ENCODE measurements at regions not wholly inside any gene's neighbourhood (a gene's known extent, or its start where the extent isn't known, plus 50 kb on each side); places are given as distances from the start of the nearest gene placed in this dataset.
"Not testable (repeated sequence)": the region's sequence is repeated elsewhere in the genome, so short reads cannot be mapped to it uniquely, and the experiment has no call there.

DNA sequence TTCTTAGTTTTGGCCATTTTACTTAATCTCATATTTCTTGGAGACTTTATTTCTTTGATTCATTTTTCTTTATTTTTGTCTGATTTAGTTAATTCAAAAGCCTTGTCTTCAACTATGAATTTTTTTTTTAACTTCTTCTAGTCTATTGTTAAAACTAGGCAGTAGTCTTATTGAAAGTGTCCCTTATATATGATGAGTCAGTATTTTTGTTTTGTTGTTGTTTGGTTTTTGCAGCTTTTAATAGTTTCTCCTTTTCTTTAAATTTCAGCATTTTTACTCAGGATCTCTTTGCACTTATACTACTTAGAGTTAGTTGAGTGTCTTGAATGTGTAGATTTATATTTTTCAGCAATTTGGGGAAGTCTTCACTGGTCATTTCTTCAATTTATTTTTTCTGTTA lies 758.5 kb upstream of the CDH8 start:
- Mint-ChIP-seq H3K36me3 (ENCODE audit: low read depth) (no peaks in the 10 kb centered on the region), H3K4me3 (no peak overlapping the region), H3K27ac (no peak overlapping the region), H3K27me3 (no peaks in the 10 kb centered on the region), H3K4me1 (ENCODE audit: low read depth) (no peaks in the 10 kb centered on the region), H3K9me3 (peaks cover 23% of the 10 kb centered on the region)
- ATAC-seq (ENCODE audit: poor library complexity) = no peak
- Histone ChIP-seq H3K4me3 (ENCODE audit: low read length) (no peak overlapping the region), H3K27me3 (ENCODE audit: control insufficient read depth in 1 of 2, insufficient read depth in 2 of 2, low read length in 2 of 2) (no peaks in the 10 kb centered on the region), H3K36me3 (ENCODE audit: insufficient read depth, low read length) (no peaks in the 10 kb centered on the region), H3K9me3 (ENCODE audit: control insufficient read depth in 1 of 2, insufficient read depth in 1 of 2, low read length in 2 of 2) (peaks cover 4 to 21% of the 10 kb centered on the region in 2 experiments), H3K4me1 (ENCODE audit: insufficient read depth, low read length) (no peaks in the 10 kb centered on the region), H3K27ac (ENCODE audit: low read depth in 1 of 2, low read length in 2 of 2) (no peak overlapping the region)
- intact Hi-C loops (cut with DNase I, micrococcal nuclease) = no loop called here
- POLR2A ChIA-PET = no interaction called here
- TF ChIP-seq CTCF (IDR thresholded peaks at IDR 0.05) = no peak
- no peak for DNase-seq
- CTCF ChIA-PET = interaction anchor here (0.6 kb wide), 1 partner anchor 515 kb away, joined by 4 read pairs; no protein-coding TSS in a partner anchor

DNA sequence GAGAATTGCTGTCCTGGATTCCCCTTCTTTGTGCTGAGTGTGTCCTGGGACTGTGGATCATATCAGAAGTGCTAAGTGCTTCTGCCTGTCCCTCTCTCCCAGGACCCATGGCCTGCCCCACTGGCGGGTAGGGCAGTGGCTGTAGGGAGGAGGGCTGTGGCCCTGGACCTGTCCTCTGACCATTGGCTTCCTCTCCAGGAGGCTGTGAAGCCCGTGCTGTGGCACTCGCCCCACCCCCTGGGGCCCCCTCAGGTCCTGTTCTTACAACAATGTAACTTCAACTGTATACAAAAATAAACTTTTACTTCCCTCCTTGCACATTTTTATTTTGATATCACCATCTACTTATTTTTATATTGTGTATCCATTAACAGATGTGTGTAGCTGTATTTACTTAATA lies 743.8 kb upstream of the CDH8 start:
- H3K4me3 ChIP-seq (ENCODE audit: low read length); H3K27me3 Mint-ChIP-seq; H3K4me1 ChIP-seq (ENCODE audit: insufficient read depth, low read length); POLR2A ChIA-PET; CTCF ChIA-PET; H3K27ac Mint-ChIP-seq; DNase-seq; H3K36me3 Mint-ChIP-seq (ENCODE audit: low read depth); H3K4me1 Mint-ChIP-seq (ENCODE audit: low read depth); H3K27ac ChIP-seq (ENCODE audit: low read depth in 1 of 2, low read length in 2 of 2); H3K4me3 Mint-ChIP-seq; H3K27me3 ChIP-seq (ENCODE audit: control insufficient read depth in 1 of 2, insufficient read depth in 2 of 2, low read length in 2 of 2); ATAC-seq (ENCODE audit: poor library complexity); intact Hi-C loops (cut with DNase I, micrococcal nuclease); H3K36me3 ChIP-seq (ENCODE audit: insufficient read depth, low read length): not testable (repeated sequence)
- H3K9me3 ChIP-seq (ENCODE audit: control insufficient read depth in 1 of 2, insufficient read depth in 1 of 2, low read length in 2 of 2) = peaks cover 6 to 11% of the 10 kb centered on the region in 2 experiments
- H3K9me3 Mint-ChIP-seq = peaks cover 21% of the 10 kb centered on the region

DNA sequence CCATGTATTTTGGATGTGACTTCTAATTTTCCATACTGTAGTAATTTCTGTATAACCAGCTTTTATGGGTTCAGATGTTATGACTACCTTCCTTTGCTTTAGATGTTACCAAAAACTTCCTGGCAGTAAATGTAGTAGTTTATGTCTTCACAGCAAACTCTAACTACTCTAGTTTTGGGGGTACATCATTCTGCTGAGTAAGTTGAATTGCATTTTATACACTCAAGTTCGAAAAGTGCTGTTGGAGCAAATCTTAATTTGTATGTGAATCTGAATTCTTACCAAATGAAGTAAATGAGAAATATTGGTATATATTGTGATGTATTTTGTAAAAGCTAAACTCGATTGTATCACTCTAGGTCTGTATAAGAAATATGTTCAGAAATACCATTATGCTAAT lies 728.3 kb upstream of the CDH8 start:
- H3K4me1 ChIP-seq (ENCODE audit: insufficient read depth, low read length) = no peaks in the 10 kb centered on the region
- H3K4me3 Mint-ChIP-seq = no peak overlapping the region
- H3K9me3 ChIP-seq (ENCODE audit: control insufficient read depth in 1 of 2, insufficient read depth in 1 of 2, low read length in 2 of 2) = peaks cover 4 to 12% of the 10 kb centered on the region in 2 experiments
- no peak overlapping the region for H3K4me3 ChIP-seq (ENCODE audit: low read length)
- CTCF ChIA-PET = no interaction called here
- POLR2A ChIA-PET = no interaction called here
- no peak overlapping the region for H3K27ac ChIP-seq (ENCODE audit: low read depth in 1 of 2, low read length in 2 of 2)
- no peaks in the 10 kb centered on the region for H3K36me3 ChIP-seq (ENCODE audit: insufficient read depth, low read length)
- H3K4me1 Mint-ChIP-seq (ENCODE audit: low read depth) = no peaks in the 10 kb centered on the region
- intact Hi-C loops (cut with DNase I, micrococcal nuclease) = no loop called here
- H3K27me3 ChIP-seq (ENCODE audit: control insufficient read depth in 1 of 2, insufficient read depth in 2 of 2, low read length in 2 of 2) = no peaks in the 10 kb centered on the region
- no peaks in the 10 kb centered on the region for H3K36me3 Mint-ChIP-seq (ENCODE audit: low read depth)
- ATAC-seq (ENCODE audit: poor library complexity) = no peak
- no peak for DNase-seq
- no peak overlapping the region for H3K27ac Mint-ChIP-seq
- TF ChIP-seq CTCF (IDR thresholded peaks at IDR 0.05) = no peak
- peaks cover 22% of the 10 kb centered on the region for H3K9me3 Mint-ChIP-seq
- H3K27me3 Mint-ChIP-seq = no peaks in the 10 kb centered on the region

GRCh38 chr16:62760398-62760797 lies 724.2 kb upstream of the CDH8 start:
- no peak overlapping the region for H3K4me3 Mint-ChIP-seq
- no peaks in the 10 kb centered on the region for H3K36me3 Mint-ChIP-seq (ENCODE audit: low read depth)
- TF ChIP-seq CTCF (IDR thresholded peaks at IDR 0.05) = no peak
- H3K9me3 Mint-ChIP-seq = peaks cover 25% of the 10 kb centered on the region
- Histone ChIP-seq H3K27me3 (ENCODE audit: control insufficient read depth in 1 of 2, insufficient read depth in 2 of 2, low read length in 2 of 2) (no peaks in the 10 kb centered on the region), H3K4me3 (ENCODE audit: low read length) (no peak overlapping the region), H3K27ac (ENCODE audit: low read depth in 1 of 2, low read length in 2 of 2) (no peak overlapping the region), H3K4me1 (ENCODE audit: insufficient read depth, low read length) (no peaks in the 10 kb centered on the region), H3K36me3 (ENCODE audit: insufficient read depth, low read length) (no peaks in the 10 kb centered on the region), H3K9me3 (ENCODE audit: control insufficient read depth in 1 of 2, insufficient read depth in 1 of 2, low read length in 2 of 2) (peaks cover 5 to 7% of the 10 kb centered on the region in 2 experiments)
- intact Hi-C loops (cut with DNase I, micrococcal nuclease) = no loop called here
- H3K4me1 Mint-ChIP-seq (ENCODE audit: low read depth) = no peaks in the 10 kb centered on the region
- ATAC-seq (ENCODE audit: poor library complexity) (no peak), DNase-seq (no peak)
- CTCF ChIA-PET = no interaction called here
- no peak overlapping the region for H3K27ac Mint-ChIP-seq
- POLR2A ChIA-PET = no interaction called here
- no peaks in the 10 kb centered on the region for H3K27me3 Mint-ChIP-seq

Data from CD4-positive, alpha-beta T cell (primary cell).